HG02981 (cell line): ENCODE measurements at regions not wholly inside any gene's neighbourhood (a gene's known extent, or its start where the extent isn't known, plus 50 kb on each side); places are given as distances from the start of the nearest gene placed in this dataset.

Experiments used
- ATAC-seq: cut with Tn5 transposase; IDR thresholded peaks from one replicate; pipeline ENCODE4 v1.9.1; 2021; ENCODE audit warnings: mild to moderate bottlenecking, moderate library complexity; ENCODE audit not compliant: unreplicated experiment

GRCh38 chrX:39165773-39166172 is 364.5 kb downstream of the MID1IP1 start:
- ATAC-seq, result no peak

GRCh38 chrX:39167791-39168190 is 366.5 kb downstream of the MID1IP1 start:
- no peak for ATAC-seq

GRCh38 chrX:39168609-39169008 is 367.4 kb downstream of the MID1IP1 start:
- no peak for ATAC-seq

- ATAC-seq, result no peak
Measured at GRCh38 chrX:39169976-39170375, 368.7 kb downstream of the MID1IP1 start.

GRCh38 chrX:39170464-39170863 is 369.2 kb downstream of the MID1IP1 start:
- no peak for ATAC-seq

GRCh38 chrX:39171686-39172085 is 370.4 kb downstream of the MID1IP1 start:
- ATAC-seq, result no peak

GRCh38 chrX:39174241-39174771 is 373.0 kb downstream of the MID1IP1 start:
- ATAC-seq, result no peak

- no peak for ATAC-seq
Measured at GRCh38 chrX:39174772-39175417, 373.6 kb downstream of the MID1IP1 start.

GRCh38 chrX:39175418-39176057 is 374.3 kb downstream of the MID1IP1 start:
- no peak for ATAC-seq

- ATAC-seq, result no peak
Measured at GRCh38 chrX:39176105-39176504, 374.8 kb downstream of the MID1IP1 start.

- ATAC-seq, result no peak
Measured at GRCh38 chrX:39189431-39189830, 388.2 kb downstream of the MID1IP1 start.

- no peak for ATAC-seq
Measured at GRCh38 chrX:39194673-39195072, 393.4 kb downstream of the MID1IP1 start.

GRCh38 chrX:39195156-39195555 is 393.9 kb downstream of the MID1IP1 start:
- no peak for ATAC-seq

- ATAC-seq, result peak; percentile 98
Measured at GRCh38 chrX:39196192-39197102, 395.2 kb downstream of the MID1IP1 start.

GRCh38 chrX:39199429-39199828 is 398.2 kb downstream of the MID1IP1 start:
- no peak for ATAC-seq

GRCh38 chrX:39201305-39201990 is 400.2 kb downstream of the MID1IP1 start:
- ATAC-seq, result no peak

GRCh38 chrX:39202641-39203040 is 401.4 kb downstream of the MID1IP1 start:
- no peak for ATAC-seq

GRCh38 chrX:39203427-39203826 is 402.2 kb downstream of the MID1IP1 start:
- ATAC-seq, result no peak

GRCh38 chrX:39204353-39204752 is 403.1 kb downstream of the MID1IP1 start:
- ATAC-seq, result peak; percentile 30

- ATAC-seq, result peak; percentile 70
Measured at GRCh38 chrX:39204945-39205344, 403.7 kb downstream of the MID1IP1 start.

- no peak for ATAC-seq
Measured at GRCh38 chrX:39205467-39205866, 404.2 kb downstream of the MID1IP1 start.
